HG03139 (cell line): ENCODE measurements at regions not wholly inside any gene's neighbourhood (a gene's known extent, or its start where the extent isn't known, plus 50 kb on each side); places are given as distances from the start of the nearest gene placed in this dataset.

ENCODE experiments used
- ATAC-seq: cut with Tn5 transposase; IDR thresholded peaks from one replicate; pipeline ENCODE4 v1.9.1; 2021; ENCODE audit not compliant: unreplicated experiment

DNA sequence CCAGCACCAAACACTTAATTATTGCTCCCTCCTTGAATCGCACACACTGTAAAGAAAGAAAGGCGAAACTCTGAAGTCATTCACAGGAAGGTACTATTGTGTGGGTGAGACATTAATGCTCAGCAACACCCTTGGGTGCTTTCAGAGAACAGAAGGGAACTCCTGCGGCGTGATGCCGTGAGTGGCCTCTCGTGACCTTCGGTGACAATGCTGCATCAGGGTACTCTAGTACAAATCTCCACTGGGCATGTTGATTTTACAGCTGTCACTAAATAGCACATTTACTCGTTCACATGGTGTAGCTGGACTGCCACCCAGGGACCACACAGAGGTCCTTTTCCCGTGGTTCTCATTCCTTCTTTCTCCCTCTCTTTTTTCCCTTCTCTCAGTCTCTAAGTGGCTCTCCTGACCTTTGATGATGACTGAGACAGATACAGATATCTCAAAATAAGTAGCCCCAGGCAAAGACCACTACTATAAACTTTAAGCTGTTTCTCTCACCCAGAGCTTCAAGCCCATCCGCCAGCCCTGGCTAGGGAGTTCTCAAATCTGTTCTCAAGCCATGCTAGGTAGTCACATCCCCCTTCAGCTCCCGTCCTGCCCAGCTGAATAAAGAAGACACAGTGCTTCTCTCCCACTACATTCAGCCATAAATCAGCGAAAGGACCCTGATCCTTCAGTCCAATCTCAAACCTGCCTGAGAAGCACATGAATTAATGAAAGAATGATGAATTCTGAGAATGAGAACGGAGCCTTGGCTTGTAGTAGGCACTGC is 223.4 kb upstream of the FMN2 start:
- no peak for ATAC-seq

- no peak for ATAC-seq
Observed at GRCh38 chr1:239870194-239870593, 221.5 kb upstream of the FMN2 start.

- no peak for ATAC-seq
Observed at GRCh38 chr1:239872626-239873025, 219.1 kb upstream of the FMN2 start.

- no peak for ATAC-seq
Observed at GRCh38 chr1:239874831-239875230, 216.9 kb upstream of the FMN2 start.

- no peak for ATAC-seq
Observed at GRCh38 chr1:239879321-239880170, 212.1 kb upstream of the FMN2 start.

DNA sequence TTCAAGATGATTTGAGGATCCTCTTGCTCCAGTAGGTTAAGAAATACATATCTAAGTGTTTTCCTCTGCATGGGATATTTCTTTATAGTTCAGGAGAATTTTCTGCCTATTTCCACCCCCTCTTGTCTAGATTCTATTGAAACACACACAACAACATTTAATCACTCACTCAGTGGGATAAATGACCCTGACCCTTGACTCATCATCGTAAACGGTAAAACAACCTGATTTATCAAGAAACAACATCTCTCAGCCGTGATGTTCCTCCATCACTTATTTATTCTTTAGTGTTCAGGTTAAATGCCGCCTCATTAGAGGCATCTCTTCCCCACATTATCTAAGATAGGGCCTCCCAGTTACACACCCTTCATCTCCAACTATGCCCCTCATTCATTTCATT is 208.7 kb upstream of the FMN2 start:
- no peak for ATAC-seq

DNA sequence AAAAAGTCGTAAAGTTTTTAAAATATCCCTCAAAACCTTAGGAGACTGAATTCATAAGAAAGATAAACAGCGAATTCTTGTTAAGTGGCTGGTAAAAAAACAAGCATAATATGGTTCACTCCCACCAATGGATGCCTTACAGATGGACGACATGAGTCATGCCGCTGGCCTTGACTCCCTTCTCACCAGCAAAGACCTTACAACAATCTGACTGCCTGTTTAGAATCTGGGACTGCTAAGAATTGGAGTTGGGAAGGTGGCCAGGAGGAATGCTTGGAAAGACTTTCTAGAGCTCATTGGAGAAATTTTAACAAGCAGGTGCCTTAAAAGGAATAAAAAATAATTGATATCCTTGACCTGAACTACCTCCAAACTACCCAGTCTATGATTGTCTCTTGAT is 206.9 kb upstream of the FMN2 start:
- ATAC-seq: no peak

DNA sequence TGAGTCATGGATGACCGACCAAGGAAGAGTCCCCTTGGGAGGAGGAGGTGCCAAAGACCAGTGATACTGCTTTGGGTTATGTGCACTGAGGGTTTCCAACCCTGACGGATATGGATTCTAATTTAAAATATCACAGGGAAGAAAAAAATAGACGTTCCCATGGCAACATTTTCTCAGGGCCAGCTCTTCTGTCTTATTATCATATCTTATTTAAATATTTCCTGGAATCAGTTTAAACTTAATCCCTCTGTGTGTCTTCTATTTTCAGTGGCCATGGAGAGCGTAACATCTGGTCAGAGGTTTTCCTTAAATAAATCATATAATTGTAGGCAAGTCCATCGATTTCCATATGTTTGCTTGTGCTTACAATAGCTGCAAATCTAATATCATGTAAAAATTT is 205.4 kb upstream of the FMN2 start:
- ATAC-seq: no peak

GRCh38 chr1:239888639-239889038 is 203.0 kb upstream of the FMN2 start:
- ATAC-seq: no peak

DNA sequence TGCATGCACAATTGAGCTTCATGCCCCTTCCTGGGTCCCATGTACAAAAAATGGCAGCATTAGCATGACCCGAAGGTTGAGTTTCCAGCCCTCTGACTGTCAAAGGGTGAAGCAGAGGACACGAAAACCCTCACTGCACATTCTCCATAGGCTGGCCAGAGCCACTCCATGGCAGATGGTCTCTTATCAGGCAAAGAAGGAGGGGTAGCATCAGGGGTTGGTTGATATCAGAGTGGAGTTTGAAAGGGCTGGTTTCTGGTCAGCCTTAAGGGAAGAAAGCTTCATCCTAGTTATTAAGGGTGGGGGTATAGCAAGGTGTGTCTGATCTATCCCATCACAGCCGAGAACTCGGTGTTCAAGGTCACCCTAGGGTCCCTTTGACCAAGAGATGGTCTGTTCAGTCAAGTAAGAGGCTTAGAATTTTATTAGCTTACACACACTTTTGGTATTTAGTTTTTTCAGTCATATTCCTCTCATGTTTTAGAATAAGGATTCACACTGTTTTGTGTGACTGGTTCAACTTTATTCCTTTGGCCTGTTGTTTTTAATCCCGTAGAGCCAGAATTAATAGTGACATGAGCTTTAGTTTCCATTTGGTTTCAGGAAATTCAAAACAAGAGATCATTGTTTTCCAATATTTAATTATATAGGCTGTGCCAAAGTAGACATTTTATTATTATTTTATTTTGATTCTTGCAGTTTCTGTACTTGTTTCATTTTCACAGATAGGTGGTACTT is 199.9 kb upstream of the FMN2 start:
- no peak for ATAC-seq

DNA sequence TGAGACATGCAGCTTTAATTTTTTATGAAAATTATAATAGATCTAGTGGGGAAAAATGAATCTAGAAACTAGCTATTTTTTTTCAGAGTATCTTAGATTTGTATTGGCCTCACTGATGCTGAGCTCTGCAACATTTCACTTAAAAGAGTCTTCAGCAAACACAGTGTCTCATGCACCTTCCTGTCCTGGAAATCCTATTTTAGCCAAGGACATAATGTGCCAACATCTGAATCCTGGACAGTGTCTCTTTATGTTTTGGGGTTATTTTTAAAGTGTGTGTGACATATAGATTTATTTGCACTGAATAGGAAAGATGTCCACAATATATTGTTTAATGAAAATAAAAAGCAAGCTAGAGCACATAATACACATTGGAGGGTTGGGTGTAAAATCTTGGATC is 199.1 kb upstream of the FMN2 start:
- ATAC-seq: no peak

DNA sequence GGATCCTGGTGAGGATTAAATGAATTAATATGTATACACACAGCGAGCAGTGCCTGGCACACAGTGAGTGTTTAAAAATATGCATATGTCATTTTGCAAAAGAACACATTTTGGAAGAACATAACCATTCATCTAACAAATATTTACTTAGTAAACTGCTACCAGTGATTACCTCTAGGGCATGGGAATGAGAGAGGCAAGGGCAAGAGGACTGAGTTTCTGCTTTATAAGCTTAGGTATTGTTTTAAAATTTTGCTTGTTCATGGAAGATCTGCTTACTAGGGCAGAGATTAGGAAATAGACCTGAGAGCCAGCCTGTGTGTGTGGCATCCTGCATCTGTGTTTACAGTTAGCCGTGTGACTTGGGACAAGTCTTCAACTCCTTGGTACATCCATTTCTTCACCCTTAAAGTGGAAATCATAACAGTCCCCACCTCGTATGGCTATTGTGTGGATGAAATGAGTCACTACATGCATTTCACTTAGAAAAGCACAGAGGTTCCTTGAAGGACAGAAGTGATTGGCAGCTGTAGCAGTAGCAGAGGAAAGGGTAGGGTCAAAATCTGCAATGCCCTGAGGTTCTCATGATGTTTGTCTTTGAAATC is 198.5 kb upstream of the FMN2 start:
- ATAC-seq: no peak

GRCh38 chr1:239896569-239896968 is 195.1 kb upstream of the FMN2 start:
- ATAC-seq: no peak

DNA sequence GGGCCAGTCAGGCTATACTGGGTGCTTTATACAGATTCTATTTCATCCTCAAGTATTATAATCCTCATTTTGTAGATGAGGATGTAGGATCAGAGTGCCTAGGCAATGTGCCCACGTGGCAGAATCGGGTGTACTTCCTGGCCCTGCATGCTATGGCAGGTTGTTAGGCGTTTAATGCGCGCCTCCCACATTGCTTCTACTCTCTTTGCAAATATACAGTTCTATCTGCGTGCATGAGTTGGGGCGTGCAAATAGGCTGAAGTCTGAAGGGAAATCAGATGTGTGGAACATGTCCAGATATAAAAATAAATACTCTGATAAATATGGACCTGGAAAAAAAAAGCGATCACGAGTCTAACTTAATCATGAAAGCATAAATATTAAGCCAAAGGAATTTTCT is 194.7 kb upstream of the FMN2 start:
- no peak for ATAC-seq

- ATAC-seq: no peak
Observed at GRCh38 chr1:239897458-239897857, 194.2 kb upstream of the FMN2 start.

GRCh38 chr1:239898062-239898730 is 193.5 kb upstream of the FMN2 start:
- ATAC-seq: peak; percentile 93

DNA sequence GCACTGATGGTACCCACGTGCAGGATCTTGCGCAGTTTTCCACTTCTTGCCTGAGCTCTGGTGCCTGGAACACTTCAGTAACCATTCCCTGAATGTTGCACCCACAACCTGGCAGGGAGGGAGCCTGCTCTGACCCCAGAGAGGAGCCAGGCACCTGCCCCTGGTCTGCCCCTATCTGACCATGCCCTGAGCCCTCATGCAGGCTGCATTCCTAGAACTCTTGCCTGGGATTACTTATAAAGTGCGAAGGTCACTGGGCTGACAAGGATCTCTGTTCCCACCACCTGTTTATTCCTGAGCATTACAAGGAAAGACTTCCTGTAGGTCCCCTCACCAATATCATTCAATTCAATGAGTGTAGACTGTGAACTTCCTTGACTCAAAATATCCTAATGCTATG is 191.9 kb upstream of the FMN2 start:
- no peak for ATAC-seq

- no peak for ATAC-seq
Observed at GRCh38 chr1:239906394-239906793, 185.3 kb upstream of the FMN2 start.

DNA sequence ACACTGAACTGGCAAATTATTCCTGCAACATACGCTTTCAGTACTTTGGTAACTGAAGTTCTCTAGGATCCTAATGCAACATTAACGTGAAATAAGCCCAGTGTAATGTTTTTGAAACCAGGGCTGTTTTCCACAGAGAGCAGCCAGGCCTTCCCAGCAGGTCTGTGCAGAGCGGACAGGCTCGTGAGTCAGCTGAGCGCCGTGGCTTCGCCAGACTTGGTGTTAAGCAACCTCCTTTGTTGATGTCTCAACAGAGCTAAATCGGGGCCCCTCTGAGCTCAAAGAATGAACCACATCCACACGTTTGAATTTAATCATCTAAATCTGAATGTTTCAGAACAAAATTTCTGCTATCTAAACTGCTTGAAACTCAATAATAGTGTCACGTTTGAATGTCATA is 181.8 kb upstream of the FMN2 start:
- no peak for ATAC-seq

- ATAC-seq: no peak
Observed at GRCh38 chr1:239912471-239912870, 179.2 kb upstream of the FMN2 start.

DNA sequence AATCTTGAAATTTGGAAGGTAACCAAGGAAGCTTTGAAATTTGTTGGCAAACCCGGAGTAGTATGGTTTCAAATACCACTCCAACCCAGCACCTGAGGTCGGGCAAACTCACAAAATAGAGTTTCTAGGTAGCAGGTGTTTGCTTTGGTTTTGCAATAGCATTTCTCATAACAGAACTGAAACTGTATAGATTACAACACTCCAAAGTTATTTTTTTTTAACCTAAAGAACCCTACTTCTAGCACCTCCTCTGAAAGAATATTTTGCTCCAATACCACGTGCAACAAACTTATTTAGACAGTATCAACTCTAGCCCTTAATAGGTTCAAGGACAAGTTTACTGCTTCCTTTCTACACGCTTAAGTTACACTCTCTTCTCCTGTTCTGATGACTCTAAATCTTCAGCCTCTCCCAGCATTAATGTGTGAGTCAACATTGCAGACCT is 178.5 kb upstream of the FMN2 start:
- ATAC-seq: no peak
